Neuronal stem cell (in vitro differentiated cells): ENCODE measurements at regions not wholly inside any gene's neighbourhood (a gene's known extent, or its start where the extent isn't known, plus 50 kb on each side); places are given as distances from the start of the nearest gene placed in this dataset.

Source experiments
- DNase-seq: peaks from one replicate; pipeline ENCODE4 v3.0.0-alpha.2; 2013; ENCODE audit warnings: low spot score
- H2AFZ ChIP-seq: one replicate; pipeline ENCODE4 v1.6.1; 2013; ENCODE audit warnings: mild to moderate bottlenecking, low read length, inconsistent platforms
- H2AK5ac ChIP-seq: 2 replicates; pipeline ENCODE4 v1.6.1; 2013; ENCODE audit warnings: low read depth, mild to moderate bottlenecking, inconsistent platforms, low read length, moderate library complexity, mixed read lengths
- H2BK120ac ChIP-seq: 2 replicates; pipeline ENCODE4 v1.6.1; 2013; ENCODE audit warnings: low read depth, mild to moderate bottlenecking, inconsistent platforms, low read length, moderate library complexity, mixed read lengths
- H2BK12ac ChIP-seq: one replicate; pipeline ENCODE4 v1.6.1; 2013; ENCODE audit warnings: low read length, inconsistent platforms
- H2BK15ac ChIP-seq: 2 replicates; pipeline ENCODE4 v1.6.1; 2013; ENCODE audit warnings: mild to moderate bottlenecking, low read length, inconsistent platforms, mixed read lengths
- H2BK5ac ChIP-seq: one replicate; pipeline ENCODE4 v1.6.1; 2013; ENCODE audit warnings: inconsistent platforms, mild to moderate bottlenecking, low read length, moderate library complexity
- H3K14ac ChIP-seq: one replicate; pipeline ENCODE4 v1.6.1; 2013; ENCODE audit warnings: low read length, inconsistent platforms
- H3K18ac ChIP-seq: 2 replicates; pipeline ENCODE4 v1.6.1; 2013; ENCODE audit warnings: low read length, inconsistent platforms
- H3K23ac ChIP-seq: 2 replicates; pipeline ENCODE4 v1.6.1; 2013; ENCODE audit warnings: low read depth, mild to moderate bottlenecking, mixed read lengths, low read length, inconsistent platforms; ENCODE audit not compliant: poor library complexity
- H3K27ac ChIP-seq: replicated peaks from 3 replicates; pipeline ENCODE4 v1.5.1; 2013; ENCODE audit warnings: low read length, inconsistent platforms
- H3K27me3 ChIP-seq, 3 experiments: 2 replicates each; pipeline ENCODE4 v1.6.1; 2013; ENCODE audit warnings: low read length in 3 of 3, mild to moderate bottlenecking in 2 of 3, inconsistent platforms in 1 of 3, low read depth in 1 of 3, mixed read lengths in 1 of 3, moderate library complexity in 1 of 3; ENCODE audit not compliant: control insufficient read depth in 3 of 3, insufficient read depth in 3 of 3
- H3K36me3 ChIP-seq, 2 donors: replicated peaks in 1 of 2; 2 replicates each; pipeline ENCODE4 v1.6.1; 2013; ENCODE audit warnings: low read length in 2 of 2; ENCODE audit not compliant: control insufficient read depth in 2 of 2, insufficient read depth in 2 of 2
- H3K4ac ChIP-seq: 2 replicates; pipeline ENCODE4 v1.6.1; 2013; ENCODE audit warnings: inconsistent platforms, mild to moderate bottlenecking, low read length, moderate library complexity
- H3K4me1 ChIP-seq, 2 donors: 1 replicate in 1 of 2; 2 replicates in 1 of 2; pipeline ENCODE4 v1.6.1; 2013; ENCODE audit warnings: low read length in 2 of 2, low read depth in 1 of 2; ENCODE audit not compliant: control insufficient read depth in 2 of 2, insufficient read depth in 1 of 2
- H3K4me2 ChIP-seq: one replicate; pipeline ENCODE4 v1.6.1; 2013; ENCODE audit warnings: mild to moderate bottlenecking, low read length, inconsistent platforms; ENCODE audit not compliant: insufficient read depth, poor library complexity, severe bottlenecking
- H3K4me3 ChIP-seq, 2 donors: 2 replicates each; pipeline ENCODE4 v1.5.1; 2013; ENCODE audit warnings: low read length in 2 of 2, mild to moderate bottlenecking in 2 of 2, inconsistent platforms in 1 of 2, moderate library complexity in 1 of 2
- H3K79me1 ChIP-seq: one replicate; pipeline ENCODE4 v1.6.1; 2013; ENCODE audit warnings: low read depth, mild to moderate bottlenecking, inconsistent platforms, low read length, moderate library complexity
- H3K9ac ChIP-seq: one replicate; pipeline ENCODE4 v1.6.1; 2013; ENCODE audit warnings: mild to moderate bottlenecking, low read depth, low read length, inconsistent platforms; ENCODE audit not compliant: poor library complexity
- H3K9me3 ChIP-seq, 2 donors: replicated peaks in 1 of 2; 2 replicates each; pipeline versions ENCODE3 to v1.6.1; 2013; ENCODE audit warnings: low read length in 2 of 2, mild to moderate bottlenecking in 2 of 2, inconsistent platforms in 1 of 2, low read depth in 1 of 2, mixed read lengths in 1 of 2, moderate library complexity in 1 of 2; ENCODE audit not compliant: control insufficient read depth in 2 of 2, insufficient read depth in 1 of 2
- H4K8ac ChIP-seq: one replicate; pipeline ENCODE4 v1.6.1; 2013; ENCODE audit warnings: low read depth, mild to moderate bottlenecking, inconsistent platforms, low read length, moderate library complexity
- H4K91ac ChIP-seq: one replicate; pipeline ENCODE4 v1.6.1; 2013; ENCODE audit warnings: low read length, low read depth, mild to moderate bottlenecking, inconsistent platforms; ENCODE audit not compliant: poor library complexity
- WGBS, 2 donors: extraction: QIAGEN DNeasy Blood & Tissue Kit; methylation state at CpG; one replicate each; pipeline ENCODE4 v1.1.7; 2013; ENCODE audit warnings: missing lambda C conversion rate in 2 of 2, mixed read lengths in 1 of 2; ENCODE audit not compliant: insufficient read length in 2 of 2, insufficient replicate concordance in 1 of 2; ENCODE audit errors: extremely low coverage in 2 of 2; 5-methylcytosine and 5-hydroxymethylcytosine counted together

GRCh38 chr11:32485733-32486132 is 50.4 kb upstream of the WT1 start:
- Histone ChIP-seq H2AFZ (no peak overlapping the region), H2BK5ac (no peak overlapping the region), H3K79me1 (no peaks in the 10 kb centered on the region), H3K36me3 (no peaks in the 10 kb centered on the region), H2AK5ac (no peak overlapping the region), H3K23ac (no peak overlapping the region), H2BK12ac (no peak overlapping the region), H3K4ac (no peak overlapping the region), H3K9me3 (no peaks in the 10 kb centered on the region), H4K91ac (no peak overlapping the region), H3K27ac (no peak overlapping the region), H2BK120ac (no peak overlapping the region), H3K14ac (no peak overlapping the region), H3K4me2 (no peak overlapping the region), H3K4me1 (peaks cover 0 to 6% of the 10 kb centered on the region in 2 donors), H3K4me3 (no peak overlapping the region), H3K18ac (no peak overlapping the region), H4K8ac (no peak overlapping the region), H2BK15ac (no peak overlapping the region), H3K9ac (no peak overlapping the region), H3K27me3 (no peaks in the 10 kb centered on the region)
- no CpG with 5 or more reads among the region's 5 CpGs for WGBS, 2 donors
- DNase-seq, result no peak
